SU-DHL-6 (cell line): ENCODE measurements at regions not wholly inside any gene's neighbourhood (a gene's known extent, or its start where the extent isn't known, plus 50 kb on each side); places are given as distances from the start of the nearest gene placed in this dataset.

ENCODE experiments used
- H2AFZ ChIP-seq: fragments of 200-600 bp; sonication (generic); 2 replicates; pipeline ENCODE4 v1.6.1; 2014; ENCODE audit warnings: low read depth, mild to moderate bottlenecking, moderate library complexity, mixed read lengths, antibody characterized with exemption, low read length; ENCODE audit not compliant: severe bottlenecking
- H3F3A ChIP-seq: fragments of 200-600 bp; shearing (Covaris generic); 2 replicates; pipeline ENCODE4 v1.6.0; 2016; ENCODE audit warnings: antibody characterized with exemption, mild to moderate bottlenecking; ENCODE audit not compliant: insufficient read depth
- H3K27ac ChIP-seq: fragments of 200-600 bp; sonication (generic); 2 replicates; pipeline ENCODE4 v1.5.1; 2016; ENCODE audit warnings: low read depth, mild to moderate bottlenecking, low read length, moderate library complexity, mixed read lengths
- H3K27me3 ChIP-seq: fragments of 200-600 bp; sonication (generic), shearing (Covaris generic); 2 replicates; pipeline ENCODE4 v1.6.0; 2014; ENCODE audit warnings: mild to moderate bottlenecking, low read length
- H3K36me3 ChIP-seq: fragments of 200-600 bp; sonication (generic); 2 replicates; pipeline ENCODE4 v1.6.1; 2014; ENCODE audit warnings: mild to moderate bottlenecking, low read length, mixed read lengths
- H3K4me2 ChIP-seq: fragments of 300-600, 200-600 bp; shearing (Covaris generic), sonication (generic); 2 replicates; pipeline ENCODE4 v1.6.0; 2014; ENCODE audit warnings: low read length, low read depth, mild to moderate bottlenecking; ENCODE audit not compliant: poor library complexity, severe bottlenecking
- H3K4me3 ChIP-seq: fragments of 200-600 bp; sonication (generic); 2 replicates; pipeline ENCODE4 v1.5.1; 2014; ENCODE audit warnings: antibody characterized with exemption, low read length, mild to moderate bottlenecking, mixed read lengths; ENCODE audit not compliant: insufficient read depth, poor library complexity, severe bottlenecking
- H3K79me2 ChIP-seq: fragments of 200-600 bp; sonication (generic); 2 replicates; pipeline ENCODE4 v1.6.1; 2014; ENCODE audit warnings: mild to moderate bottlenecking, low read length, moderate library complexity; ENCODE audit not compliant: insufficient read depth
- H3K9ac ChIP-seq: fragments of 200-600 bp; sonication (generic); 2 replicates; pipeline ENCODE4 v1.7.0; 2014; ENCODE audit warnings: mild to moderate bottlenecking, low read length
- H3K9me2 ChIP-seq: fragments of 200-600 bp; sonication (generic); replicated peaks from 2 replicates; pipeline ENCODE4 v1.6.1; 2014; ENCODE audit warnings: low read length; ENCODE audit not compliant: insufficient read depth
- H3K9me3 ChIP-seq: fragments of 200-600 bp; sonication (generic); 2 replicates; pipeline ENCODE4 v1.6.1; 2014; ENCODE audit warnings: low read length, mixed read lengths; ENCODE audit not compliant: insufficient read depth
- H4K20me1 ChIP-seq: fragments of 200-600 bp; sonication (generic); 2 replicates; pipeline ENCODE4 v1.6.1; 2014; ENCODE audit warnings: low read depth, mild to moderate bottlenecking, antibody characterized with exemption, low read length, moderate library complexity, mixed read lengths
- EZH2phosphoT487 ChIP-seq: fragments of 200-600 bp; sonication (generic), shearing (Covaris generic); conservative IDR thresholded peaks from 2 replicates; pipeline ENCODE4 v1.6.1; 2018; ENCODE audit warnings: mild to moderate bottlenecking, antibody characterized with exemption, low read length, moderate library complexity, mixed read lengths
- TF ChIP-seq, protein P1 (sequence below): fragments of 200-600 bp; sonication (generic); IDR thresholded peaks from one replicate; pipeline ENCODE4 v1.5.1; 2017; ENCODE audit warnings: antibody characterized with exemption, mild to moderate bottlenecking, low read length, moderate library complexity; ENCODE audit not compliant: insufficient read depth, poor library complexity, severe bottlenecking

- Histone ChIP-seq H4K20me1 (no peaks in the 10 kb centered on the region), H3K4me3 (no peak overlapping the region), H2AFZ (no peak overlapping the region), H3K36me3 (no peaks in the 10 kb centered on the region), H3F3A (no peaks in the 10 kb centered on the region), H3K4me2 (no peak overlapping the region), H3K27ac (no peak overlapping the region), H3K9me3 (no peaks in the 10 kb centered on the region), H3K9me2 (no peaks in the 10 kb centered on the region), H3K79me2 (no peaks in the 10 kb centered on the region), H3K27me3 (no peaks in the 10 kb centered on the region), H3K9ac (no peak overlapping the region)
- TF ChIP-seq EZH2phosphoT487 = no peak
- TF ChIP-seq, protein P1, sequence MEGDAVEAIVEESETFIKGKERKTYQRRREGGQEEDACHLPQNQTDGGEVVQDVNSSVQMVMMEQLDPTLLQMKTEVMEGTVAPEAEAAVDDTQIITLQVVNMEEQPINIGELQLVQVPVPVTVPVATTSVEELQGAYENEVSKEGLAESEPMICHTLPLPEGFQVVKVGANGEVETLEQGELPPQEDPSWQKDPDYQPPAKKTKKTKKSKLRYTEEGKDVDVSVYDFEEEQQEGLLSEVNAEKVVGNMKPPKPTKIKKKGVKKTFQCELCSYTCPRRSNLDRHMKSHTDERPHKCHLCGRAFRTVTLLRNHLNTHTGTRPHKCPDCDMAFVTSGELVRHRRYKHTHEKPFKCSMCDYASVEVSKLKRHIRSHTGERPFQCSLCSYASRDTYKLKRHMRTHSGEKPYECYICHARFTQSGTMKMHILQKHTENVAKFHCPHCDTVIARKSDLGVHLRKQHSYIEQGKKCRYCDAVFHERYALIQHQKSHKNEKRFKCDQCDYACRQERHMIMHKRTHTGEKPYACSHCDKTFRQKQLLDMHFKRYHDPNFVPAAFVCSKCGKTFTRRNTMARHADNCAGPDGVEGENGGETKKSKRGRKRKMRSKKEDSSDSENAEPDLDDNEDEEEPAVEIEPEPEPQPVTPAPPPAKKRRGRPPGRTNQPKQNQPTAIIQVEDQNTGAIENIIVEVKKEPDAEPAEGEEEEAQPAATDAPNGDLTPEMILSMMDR = no peak
Measured at GRCh38 chr3:171932153-171932611, 89.0 kb downstream of the TMEM212 start.

DNA sequence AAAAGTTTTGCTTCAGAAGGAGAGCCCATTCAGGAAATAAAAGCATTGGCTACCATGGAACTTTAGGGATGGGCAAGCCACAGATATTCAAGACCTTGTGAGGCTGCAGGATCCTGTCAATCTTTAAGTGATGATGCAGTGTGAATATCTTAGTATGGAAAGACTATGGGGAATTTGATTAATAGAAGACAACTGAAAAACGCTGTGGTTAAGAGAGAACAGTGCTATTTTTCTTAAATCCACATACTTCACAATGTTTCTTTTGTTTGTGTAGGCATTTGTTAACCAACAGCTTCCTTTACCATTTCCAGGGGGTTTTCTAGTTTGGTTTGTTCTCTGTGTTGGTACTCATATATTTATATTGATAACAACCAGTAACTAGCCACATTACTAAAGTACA lies 90.3 kb downstream of the TMEM212 start:
- Histone ChIP-seq H4K20me1 (no peaks in the 10 kb centered on the region), H3K36me3 (no peaks in the 10 kb centered on the region), H3K9ac (no peak overlapping the region), H2AFZ (no peak overlapping the region), H3K9me2 (no peaks in the 10 kb centered on the region), H3K4me2 (no peak overlapping the region), H3K27me3 (no peaks in the 10 kb centered on the region), H3K79me2 (no peaks in the 10 kb centered on the region), H3K4me3 (no peak overlapping the region), H3K27ac (no peak overlapping the region), H3F3A (no peaks in the 10 kb centered on the region), H3K9me3 (no peaks in the 10 kb centered on the region)
- TF ChIP-seq, protein P1 = no peak
- no peak for TF ChIP-seq EZH2phosphoT487

DNA sequence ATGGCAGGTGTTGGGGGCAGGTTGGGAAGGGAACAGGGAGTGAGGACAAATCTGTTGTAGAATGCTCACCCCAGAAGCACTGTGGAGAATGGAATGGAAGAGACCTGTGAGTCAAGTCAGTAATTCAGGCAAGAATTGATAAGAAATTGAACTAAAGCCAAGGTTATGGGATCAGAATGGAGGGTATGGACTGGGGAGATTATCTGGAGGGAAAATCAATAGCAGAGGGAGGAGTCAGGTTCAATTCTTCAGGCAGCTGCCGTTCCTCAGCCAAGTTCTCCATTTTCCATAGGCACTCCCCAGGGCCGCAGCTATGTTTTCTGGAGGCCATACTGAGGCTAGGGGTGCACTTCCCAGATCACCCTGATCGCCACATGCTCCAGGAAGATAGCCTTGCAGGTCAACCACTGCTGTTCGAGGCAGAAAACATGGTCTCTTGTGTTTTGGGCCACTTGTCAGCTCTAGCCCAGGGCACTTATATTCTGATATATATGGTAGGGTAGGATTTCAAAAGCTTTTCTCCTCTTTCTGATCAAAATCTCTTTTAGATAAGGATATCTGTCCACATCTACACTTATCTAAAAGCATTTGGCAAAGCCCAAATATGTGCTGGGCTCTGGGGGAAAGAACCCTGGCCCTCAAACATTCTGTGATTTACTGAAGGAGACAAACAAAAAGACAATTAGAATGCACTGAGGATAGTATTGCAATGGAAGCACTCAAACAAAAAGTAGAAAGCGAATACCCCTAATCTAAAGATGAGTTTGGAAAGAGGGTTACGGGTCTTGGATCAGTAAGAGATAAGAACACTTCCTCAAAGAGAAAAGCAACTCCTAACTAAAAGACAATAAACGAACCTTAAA lies 92.3 kb downstream of the TMEM212 start:
- H3K36me3 ChIP-seq = no peaks in the 10 kb centered on the region
- H3K4me3 ChIP-seq = no peak overlapping the region
- no peaks in the 10 kb centered on the region for H3F3A ChIP-seq
- TF ChIP-seq, protein P1 = no peak
- H3K9me3 ChIP-seq = no peaks in the 10 kb centered on the region
- no peak overlapping the region for H3K9ac ChIP-seq
- H4K20me1 ChIP-seq = no peaks in the 10 kb centered on the region
- no peak overlapping the region for H2AFZ ChIP-seq
- no peak overlapping the region for H3K27ac ChIP-seq
- no peaks in the 10 kb centered on the region for H3K27me3 ChIP-seq
- H3K4me2 ChIP-seq = no peak overlapping the region
- H3K9me2 ChIP-seq = no peaks in the 10 kb centered on the region
- no peaks in the 10 kb centered on the region for H3K79me2 ChIP-seq
